A172 (cell line): ENCODE measurements at regions not wholly inside any gene's neighbourhood (a gene's known extent, or its start where the extent isn't known, plus 50 kb on each side); places are given as distances from the start of the nearest gene placed in this dataset.
A peak's percentile ranks its signal among the peaks of the same experiment; 100 is the strongest.
"Not testable (repeated sequence)": the region's sequence is repeated elsewhere in the genome, so short reads cannot be mapped to it uniquely, and the experiment has no call there.

Experiments used
- DNase-seq: peaks from one replicate; pipeline ENCODE4 v3.0.0-alpha.2; 2015; ENCODE audit warnings: low spot score

- DNase-seq, result no peak
Observed at GRCh38 chr5:6321078-6321477, 57.3 kb downstream of the MED10 start.

- peak; percentile 2 for DNase-seq
Observed at GRCh38 chr5:6319116-6319515, 59.2 kb downstream of the MED10 start.

- peak; percentile 11 for DNase-seq
Observed at GRCh38 chr5:6317116-6317798, 61.1 kb downstream of the MED10 start.

- DNase-seq, result no peak
Observed at GRCh38 chr5:6315580-6315979, 62.8 kb downstream of the MED10 start.

GRCh38 chr5:6311568-6312501, 66.5 kb downstream of the MED10 start:
- no peak for DNase-seq

- no peak for DNase-seq
Observed at GRCh38 chr5:6309949-6310348, 68.4 kb downstream of the MED10 start.

- DNase-seq, result no peak
Observed at GRCh38 chr5:6308683-6309082, 69.7 kb downstream of the MED10 start.

GRCh38 chr5:6307304-6307703, 71.0 kb downstream of the MED10 start:
- DNase-seq, result no peak

GRCh38 chr5:6305853-6306252, 72.5 kb downstream of the MED10 start:
- DNase-seq, result no peak

- DNase-seq, result peak; percentile 11
Observed at GRCh38 chr5:6302684-6303083, 75.7 kb downstream of the MED10 start.

- no peak for DNase-seq
Observed at GRCh38 chr5:6302075-6302474, 76.3 kb downstream of the MED10 start.

GRCh38 chr5:6296524-6296923, 81.8 kb downstream of the MED10 start:
- DNase-seq, result no peak

GRCh38 chr5:6291961-6292360, 86.4 kb downstream of the MED10 start:
- DNase-seq, result peak; percentile 50

GRCh38 chr5:6289239-6289638, 89.1 kb downstream of the MED10 start:
- DNase-seq, result no peak

GRCh38 chr5:6287176-6287575, 91.2 kb downstream of the MED10 start:
- DNase-seq, result no peak

GRCh38 chr5:6286404-6286803, 91.9 kb downstream of the MED10 start:
- no peak for DNase-seq

- not testable (repeated sequence) for DNase-seq
Observed at GRCh38 chr5:6284491-6284890, 93.9 kb downstream of the MED10 start.

GRCh38 chr5:6282352-6282751, 96.0 kb downstream of the MED10 start:
- no peak for DNase-seq

- no peak for DNase-seq
Observed at GRCh38 chr5:6281818-6282217, 96.5 kb downstream of the MED10 start.

GRCh38 chr5:6280425-6281100, 97.8 kb downstream of the MED10 start:
- DNase-seq, result no peak

GRCh38 chr5:6279607-6280006, 98.7 kb downstream of the MED10 start:
- no peak for DNase-seq

GRCh38 chr5:6274846-6275543, 103.4 kb downstream of the MED10 start:
- no peak for DNase-seq
